HG02798 (cell line): ENCODE measurements at regions not wholly inside any gene's neighbourhood (a gene's known extent, or its start where the extent isn't known, plus 50 kb on each side); places are given as distances from the start of the nearest gene placed in this dataset.

Experiments
- ATAC-seq: cut with Tn5 transposase; IDR thresholded peaks from one replicate; pipeline ENCODE4 v1.9.1; 2021; ENCODE audit warnings: mild to moderate bottlenecking; ENCODE audit not compliant: unreplicated experiment, poor library complexity

DNA sequence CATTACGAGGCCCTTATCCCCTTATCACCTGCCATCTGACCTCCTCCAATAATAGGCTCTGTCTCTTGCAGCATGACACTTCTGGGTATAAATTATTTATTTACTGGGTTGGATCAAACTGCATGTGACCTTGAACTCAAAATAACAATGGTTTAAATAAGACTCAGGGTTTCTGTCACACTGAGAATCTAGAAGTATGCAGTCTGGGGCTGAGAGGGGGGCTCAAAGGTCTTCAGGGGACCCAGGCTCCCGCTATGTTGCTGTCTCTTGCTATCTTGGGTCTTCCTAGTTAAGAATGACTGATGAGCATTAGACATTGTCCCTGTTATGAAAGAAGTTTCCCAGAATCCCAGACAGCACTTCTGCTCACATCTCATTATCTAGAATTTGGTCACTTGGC lies 133.5 kb downstream of the URB2 start:
- ATAC-seq = no peak

DNA sequence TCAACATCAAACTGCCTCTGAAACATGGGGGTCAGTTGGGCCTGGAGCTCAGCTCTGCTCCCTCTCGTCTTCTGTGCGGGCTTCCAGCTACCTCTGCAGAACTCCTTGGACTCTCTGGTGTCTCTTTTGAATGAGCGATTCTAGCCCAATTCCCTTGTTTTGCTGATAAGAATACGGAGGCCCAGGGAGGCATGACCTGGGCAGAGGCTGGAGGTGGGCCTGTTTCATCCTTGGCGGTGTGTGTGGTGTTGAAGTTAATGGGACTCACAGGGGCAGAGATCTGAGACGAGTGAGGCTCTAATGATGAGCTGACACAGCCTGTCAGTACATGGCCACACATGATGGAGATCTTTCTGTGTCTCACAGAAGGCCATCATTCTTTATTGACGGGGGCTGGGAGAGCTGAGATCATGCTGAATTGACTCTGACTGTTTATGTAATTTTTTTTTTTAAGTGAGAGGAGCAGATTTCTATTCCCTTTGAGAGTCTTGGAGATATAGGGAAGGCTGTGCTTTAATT lies 134.5 kb downstream of the URB2 start:
- ATAC-seq = no peak

DNA sequence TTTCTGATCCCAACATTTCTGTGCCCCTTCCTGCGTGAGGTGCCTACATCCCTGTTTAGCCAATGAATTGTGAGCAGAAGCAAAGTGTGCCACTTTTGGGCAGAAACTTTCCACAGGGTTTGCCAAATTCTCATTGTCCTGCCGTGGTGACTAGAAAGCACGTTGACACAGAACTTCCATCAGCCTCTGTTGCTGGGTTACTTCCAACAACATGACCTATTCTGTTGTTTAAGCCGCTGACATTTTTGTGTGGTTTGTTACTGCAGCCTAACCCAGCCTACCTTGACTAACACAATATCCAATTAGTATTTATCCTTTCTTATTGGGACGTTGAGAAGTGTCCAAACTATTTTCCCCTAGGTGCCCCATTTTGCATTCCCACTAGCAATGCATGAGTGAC lies 136.8 kb downstream of the URB2 start:
- ATAC-seq = no peak

DNA sequence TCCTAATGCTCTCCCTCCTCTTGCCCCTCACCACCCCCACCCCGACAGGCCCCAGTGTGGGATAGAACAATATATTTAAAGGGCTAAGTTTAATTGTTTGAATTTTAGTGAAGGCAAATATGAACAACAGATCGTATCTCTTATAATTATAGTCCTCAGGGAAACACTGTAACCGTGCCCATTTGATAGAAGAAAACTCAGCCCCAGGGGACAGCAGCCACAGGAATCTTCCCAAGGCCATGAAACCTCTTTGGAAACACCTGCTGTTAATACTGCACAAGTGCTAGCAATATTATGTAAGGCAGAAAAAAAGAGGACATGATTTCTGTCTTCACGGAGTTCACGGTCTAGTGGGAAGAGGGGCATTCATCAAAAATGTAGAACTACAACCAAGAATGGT lies 142.2 kb downstream of the URB2 start:
- no peak for ATAC-seq

DNA sequence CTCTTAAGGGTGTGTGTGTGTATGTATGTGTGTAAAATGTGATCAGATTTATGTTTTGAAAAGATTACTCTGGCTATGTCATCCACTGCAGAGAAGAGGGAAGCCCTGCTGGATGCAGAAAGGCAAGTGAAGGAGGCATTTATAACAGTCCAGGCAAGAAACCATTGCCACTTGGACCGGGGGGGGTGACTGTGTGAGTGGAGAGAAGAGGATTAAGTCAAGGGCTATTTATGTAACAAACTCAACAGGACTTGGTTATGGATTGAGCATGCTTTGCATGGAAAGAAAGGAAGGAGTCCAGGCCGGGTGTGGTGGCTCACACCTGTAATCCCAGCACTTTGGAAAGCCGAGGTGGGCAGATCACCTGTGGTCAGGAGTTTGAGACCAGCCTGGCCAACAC lies 143.0 kb downstream of the URB2 start:
- ATAC-seq = no peak

DNA sequence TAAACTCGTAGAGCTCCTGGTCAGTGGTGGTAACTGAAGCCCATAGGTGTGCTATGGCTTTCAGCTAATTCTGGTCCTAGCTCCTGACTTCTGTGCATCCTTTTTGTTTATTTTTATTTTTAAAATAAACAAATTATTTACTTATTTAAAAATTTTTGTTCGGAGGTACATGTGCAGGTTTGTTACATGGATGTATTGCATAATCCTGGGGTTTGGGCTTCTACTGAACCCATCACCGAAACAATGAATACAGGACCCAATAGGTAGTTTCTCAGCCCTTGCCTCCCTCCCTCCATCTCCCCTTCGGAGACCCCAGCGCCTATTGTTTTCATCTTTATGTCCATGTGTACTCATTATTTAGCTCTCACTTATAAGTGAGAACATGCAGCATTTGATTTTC lies 143.8 kb downstream of the URB2 start:
- ATAC-seq = no peak

DNA sequence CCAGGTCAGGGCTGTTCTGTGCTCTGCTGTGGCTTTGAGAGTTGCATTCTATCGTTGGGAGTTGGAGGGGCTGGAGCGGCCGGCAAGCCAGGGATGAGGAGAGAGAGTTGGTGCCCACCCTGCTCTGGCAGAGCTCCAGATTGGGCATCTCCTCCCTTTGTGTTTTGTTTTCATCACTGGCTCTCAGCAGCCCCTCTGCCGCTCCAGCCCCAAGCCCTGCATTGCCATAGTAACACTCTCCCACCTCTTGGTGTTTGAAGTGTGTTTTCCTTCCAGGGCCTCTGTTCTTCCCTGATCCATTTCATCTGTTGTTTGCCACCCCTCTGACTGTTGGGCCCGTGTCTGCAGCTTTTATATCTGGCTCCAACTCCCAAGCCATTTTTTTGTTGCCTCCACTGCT lies 152.7 kb downstream of the URB2 start:
- ATAC-seq = no peak

DNA sequence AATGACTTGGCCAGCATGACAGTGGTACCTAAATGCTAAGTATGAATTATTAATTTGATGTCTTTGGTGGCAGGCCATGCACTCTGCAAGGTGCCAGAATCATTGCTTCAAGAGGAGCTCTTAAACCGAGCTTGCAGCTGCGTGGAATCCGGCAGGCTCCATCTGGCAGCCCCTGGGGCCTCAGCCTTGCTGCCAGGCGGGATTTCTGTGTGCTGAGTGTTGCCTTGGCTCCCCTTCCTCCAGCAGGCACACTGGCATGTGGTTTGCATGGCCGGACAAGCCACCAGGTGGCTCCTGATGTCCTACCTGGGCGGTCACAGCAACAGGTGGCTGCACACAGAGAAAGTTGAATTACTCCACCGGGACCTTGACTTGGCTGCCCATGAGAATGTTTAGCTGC lies 155.4 kb downstream of the URB2 start:
- no peak for ATAC-seq

DNA sequence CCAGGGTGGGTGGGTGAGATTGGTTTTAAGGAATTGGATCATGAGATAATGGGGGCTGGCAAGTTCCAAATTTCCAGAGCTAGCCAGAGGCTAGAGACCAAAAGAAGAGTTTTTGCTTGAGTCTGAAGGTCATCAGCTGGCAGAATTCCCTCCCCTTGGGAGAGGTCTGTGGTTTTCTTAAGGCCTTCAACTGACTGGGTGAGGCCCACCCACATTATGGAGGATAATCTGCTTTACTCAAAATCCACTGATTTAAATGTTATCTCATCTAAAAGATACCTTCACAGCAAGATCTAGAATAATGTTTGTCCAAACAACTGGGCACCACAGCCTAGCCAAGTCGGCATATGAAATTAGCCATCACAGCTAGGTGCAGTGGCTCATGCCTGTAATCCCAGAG lies 156.4 kb downstream of the URB2 start:
- ATAC-seq = no peak

DNA sequence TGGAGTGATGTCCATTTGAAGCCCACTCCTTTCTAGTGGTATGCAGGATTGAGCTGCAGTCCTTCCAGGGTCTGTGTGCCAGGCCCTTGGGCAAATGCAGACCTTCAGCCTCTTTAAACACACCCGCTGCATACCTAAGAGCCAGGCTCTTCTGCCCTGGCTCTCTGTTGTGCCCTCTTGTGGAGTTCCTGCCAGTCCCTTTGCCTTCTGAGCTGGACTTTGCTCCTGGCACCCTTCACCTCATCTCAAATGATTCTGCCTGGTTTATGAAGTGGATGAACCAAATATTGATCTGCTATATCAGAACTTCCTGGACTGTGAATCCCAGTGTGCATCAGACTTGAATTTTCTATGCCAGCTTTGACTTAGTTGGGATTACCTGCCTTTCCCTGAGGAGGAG lies 158.8 kb downstream of the URB2 start:
- ATAC-seq = no peak

DNA sequence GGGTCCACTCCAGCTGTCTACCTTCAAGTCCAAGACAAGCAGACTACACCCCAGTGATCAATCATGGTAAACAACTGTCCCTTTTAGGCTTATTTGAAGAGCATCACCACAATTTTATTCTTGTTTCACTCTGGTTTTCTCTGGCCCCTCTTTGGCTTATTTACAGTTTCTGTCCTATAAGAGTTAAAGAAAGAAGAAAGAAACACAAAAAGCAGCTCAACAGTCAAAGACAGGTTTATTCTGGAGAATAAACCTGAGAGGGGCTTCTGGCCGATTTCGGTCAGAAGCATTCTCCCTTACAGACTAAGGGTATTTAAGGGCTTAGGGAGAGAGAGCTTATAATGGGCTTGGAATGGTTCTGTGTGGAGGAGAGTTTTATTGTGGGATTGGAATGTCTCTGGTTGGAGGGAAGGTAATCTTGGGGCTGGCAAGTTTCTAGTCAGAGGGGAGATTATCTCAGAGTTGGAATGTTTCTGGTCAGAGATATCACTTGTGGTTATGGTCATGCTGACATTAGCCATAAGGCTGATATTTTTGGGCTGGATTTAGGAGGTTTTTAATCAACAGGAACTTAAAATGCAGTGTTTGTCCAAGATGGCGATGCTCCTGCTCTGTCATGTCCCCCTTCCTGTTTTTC lies 161.0 kb downstream of the URB2 start:
- ATAC-seq = no peak

DNA sequence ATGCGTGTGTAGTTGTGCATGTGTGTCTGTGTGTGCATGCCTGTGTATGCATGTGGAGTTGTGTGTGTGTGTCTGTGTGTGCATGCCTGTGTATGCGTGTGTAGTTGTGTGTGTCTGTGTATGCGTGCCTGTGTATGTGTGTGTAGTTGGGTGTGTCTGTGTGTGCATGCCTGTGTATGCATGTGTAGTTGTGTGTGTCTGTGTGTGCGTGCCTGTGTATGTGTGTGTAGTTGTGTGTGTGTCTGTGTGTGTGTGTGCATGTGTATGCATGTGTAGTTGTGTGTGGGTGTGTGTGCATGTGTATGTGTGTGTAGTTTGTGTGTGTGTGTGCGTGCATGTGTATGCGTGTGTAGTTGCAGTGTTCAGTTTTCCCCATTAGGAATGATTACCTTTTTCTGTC lies 162.0 kb downstream of the URB2 start:
- ATAC-seq = no peak

DNA sequence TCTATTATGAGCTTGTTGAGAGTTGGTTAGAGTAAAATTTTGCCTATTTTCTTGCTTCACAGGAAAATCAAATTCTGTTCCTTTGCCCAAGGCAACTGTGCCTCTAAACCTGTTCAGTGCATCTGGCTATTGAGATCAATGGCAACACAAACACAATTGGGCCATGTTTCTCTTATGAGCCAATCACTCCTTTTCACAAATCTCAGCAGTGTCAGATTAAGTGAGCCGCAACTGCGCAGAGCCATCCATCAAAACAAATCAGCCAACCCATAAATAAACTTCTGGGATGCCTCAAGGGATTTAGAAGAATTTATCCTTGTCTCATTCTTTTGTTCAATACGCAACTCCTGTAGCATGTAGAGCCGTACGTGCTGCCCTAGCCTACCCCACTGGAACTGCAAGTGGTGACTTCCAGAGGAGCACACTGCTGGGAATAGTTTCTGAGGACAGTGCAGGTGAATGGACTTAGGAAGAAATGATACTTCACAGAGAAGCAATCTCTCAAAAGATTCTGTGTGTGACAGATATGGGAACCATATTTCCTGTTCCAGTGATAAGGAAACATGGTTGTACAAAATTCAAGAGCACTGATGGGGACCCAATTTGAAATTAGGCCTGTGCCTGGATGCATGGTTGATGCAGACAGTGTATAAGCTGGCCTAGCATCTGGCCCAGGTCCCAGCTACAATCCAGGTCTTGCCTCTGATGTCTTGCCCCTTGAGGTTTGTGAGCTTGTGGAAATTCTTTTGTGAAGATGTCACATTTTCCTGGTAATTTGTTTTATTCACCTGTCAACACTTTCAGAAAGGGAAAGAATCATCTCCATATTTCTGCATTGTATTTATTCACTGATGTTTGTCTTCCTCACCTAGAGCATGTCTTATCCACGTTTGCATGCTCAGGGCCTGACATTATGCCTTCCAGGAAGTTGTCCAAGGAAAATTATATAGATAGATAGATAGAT lies 166.2 kb downstream of the URB2 start:
- no peak for ATAC-seq

DNA sequence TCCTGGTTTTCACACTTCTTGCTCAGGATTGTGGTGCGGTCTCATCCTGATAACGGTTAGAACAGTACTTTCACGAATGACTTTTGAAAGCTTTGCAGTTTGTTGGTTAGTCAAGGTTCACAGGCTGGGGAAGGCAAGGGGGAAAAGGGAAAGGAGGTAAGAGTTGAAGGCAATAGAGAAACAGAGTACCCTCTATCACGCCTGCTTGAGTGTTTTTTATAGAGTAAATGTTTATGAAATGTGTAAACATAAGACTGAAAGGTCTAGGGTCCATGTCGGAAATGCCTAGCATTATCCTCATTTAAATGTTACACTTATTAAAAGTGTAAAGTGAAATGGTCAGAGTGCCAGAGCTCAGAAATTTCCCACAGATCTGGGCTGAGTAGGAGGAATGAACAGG lies 167.4 kb downstream of the URB2 start:
- no peak for ATAC-seq

DNA sequence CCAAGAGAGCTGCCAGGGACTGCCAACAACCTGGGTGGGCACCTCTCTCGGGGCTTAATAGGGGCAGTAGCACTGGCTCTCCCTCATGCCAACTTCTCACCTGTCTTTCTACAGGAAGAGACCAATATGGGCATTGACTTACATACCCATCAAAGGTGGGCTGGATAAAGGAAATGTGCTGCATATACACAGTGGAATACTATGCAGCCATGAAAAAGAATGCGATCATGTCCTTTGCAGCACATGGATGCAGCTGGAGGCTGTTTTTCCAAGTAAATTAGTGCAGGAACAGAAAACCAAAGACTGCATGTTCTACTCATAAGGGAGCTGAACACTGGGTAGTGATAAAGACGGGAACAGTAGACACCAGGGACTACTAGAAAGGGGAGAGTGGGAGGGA lies 172.5 kb downstream of the URB2 start:
- no peak for ATAC-seq

DNA sequence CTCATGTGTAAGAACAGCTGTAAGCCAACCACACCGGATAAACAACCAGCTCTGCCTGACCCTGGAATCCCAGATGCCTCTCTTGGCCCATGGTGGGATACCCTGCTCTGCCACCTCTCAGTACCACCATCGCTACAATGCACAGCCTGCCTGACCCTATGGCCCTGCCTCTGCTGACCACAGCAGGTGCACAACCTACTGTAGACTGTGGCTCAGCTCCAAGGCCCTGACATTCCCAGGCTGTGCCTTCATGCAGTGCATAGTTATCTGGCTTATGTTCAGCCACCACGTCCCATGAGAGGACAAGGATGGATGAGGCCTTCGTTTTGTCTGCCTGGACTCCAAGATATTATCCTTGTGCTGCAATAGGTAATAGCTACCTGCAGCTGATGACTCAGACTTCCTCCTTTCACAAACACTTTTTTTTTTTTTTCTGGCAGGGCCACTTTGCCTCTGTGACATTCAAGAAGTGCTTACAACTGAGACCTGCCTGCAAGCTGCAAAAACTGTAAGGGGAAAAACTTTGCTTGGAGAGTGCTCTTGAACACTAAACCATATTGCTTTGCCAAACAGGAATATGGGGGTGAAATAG lies 177.7 kb downstream of the URB2 start:
- no peak for ATAC-seq

DNA sequence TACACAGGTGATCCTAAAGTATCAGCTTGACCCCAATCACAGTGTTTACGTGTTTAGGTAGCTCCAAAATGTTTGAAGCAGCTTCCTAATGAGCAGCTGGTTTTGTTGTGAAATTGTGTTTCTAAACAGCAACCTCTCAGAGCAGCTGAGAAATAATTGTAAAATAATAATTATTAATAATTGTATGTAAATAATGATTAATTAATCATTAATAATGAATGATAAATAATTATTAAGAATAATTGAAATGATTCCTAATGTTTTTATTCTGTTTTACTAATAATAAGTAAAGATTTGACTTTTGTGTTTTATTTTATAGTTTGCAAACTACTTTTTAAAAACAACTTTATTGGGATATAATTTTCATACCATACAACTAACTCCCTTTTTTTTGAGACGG lies 182.2 kb downstream of the URB2 start:
- no peak for ATAC-seq

DNA sequence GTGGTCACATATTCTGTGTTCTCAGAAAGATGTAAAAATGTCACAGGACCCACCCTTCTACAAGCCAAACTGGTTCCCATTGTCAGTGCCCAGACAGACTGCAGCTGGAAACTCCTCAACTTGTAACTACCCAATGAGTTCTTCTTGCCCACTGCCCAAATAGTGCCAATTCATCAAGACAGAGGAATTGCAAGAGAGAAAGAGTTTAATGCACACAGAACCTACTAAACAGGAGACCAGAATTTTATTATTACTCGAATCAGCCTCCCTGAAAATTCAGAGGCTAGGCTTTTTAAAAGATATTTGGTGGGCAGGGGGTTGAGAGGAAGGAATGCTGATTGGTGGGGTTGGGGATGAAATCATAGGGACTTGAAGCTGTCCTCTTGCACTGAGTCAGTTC lies 184.1 kb downstream of the URB2 start:
- no peak for ATAC-seq

DNA sequence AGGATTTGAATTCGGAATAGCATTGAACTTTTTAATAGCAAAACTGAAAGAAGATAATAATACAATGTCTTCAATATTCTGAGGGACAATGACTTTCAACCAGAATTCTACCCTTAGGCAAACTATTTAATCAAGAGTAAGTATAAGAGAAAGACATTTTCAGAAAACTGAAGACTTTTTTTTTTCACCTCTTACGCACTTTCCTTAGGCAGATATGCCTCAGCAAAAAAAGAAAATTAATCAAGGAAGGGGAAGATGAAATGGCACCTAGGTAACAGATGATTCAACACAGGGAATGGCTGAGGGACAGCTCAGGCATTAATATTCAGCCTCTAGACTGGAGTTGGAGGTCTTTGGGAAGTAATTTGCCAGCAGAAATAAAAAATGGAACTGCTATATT lies 184.9 kb downstream of the URB2 start:
- ATAC-seq = no peak

DNA sequence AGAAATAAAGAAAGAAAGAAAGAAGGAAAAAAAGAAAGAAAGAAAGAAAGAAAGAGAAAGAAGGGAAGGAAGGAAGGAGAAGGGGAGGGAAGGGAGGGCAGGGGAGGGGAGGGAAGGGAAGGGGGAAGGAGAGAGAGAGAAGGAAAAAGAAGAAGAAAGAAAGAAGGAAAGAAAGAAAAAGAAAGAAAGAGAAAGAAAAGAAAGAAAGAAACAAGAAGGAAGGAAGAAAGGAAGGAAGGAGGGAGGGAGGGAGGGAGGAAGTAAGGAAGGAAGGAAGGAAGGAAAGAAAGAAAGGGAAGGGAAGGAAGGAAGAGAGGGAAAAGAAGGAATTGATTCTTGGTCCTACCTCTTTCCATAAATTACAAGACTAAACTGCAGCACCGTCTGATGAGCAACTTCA lies 186.1 kb downstream of the URB2 start:
- ATAC-seq = no peak

DNA sequence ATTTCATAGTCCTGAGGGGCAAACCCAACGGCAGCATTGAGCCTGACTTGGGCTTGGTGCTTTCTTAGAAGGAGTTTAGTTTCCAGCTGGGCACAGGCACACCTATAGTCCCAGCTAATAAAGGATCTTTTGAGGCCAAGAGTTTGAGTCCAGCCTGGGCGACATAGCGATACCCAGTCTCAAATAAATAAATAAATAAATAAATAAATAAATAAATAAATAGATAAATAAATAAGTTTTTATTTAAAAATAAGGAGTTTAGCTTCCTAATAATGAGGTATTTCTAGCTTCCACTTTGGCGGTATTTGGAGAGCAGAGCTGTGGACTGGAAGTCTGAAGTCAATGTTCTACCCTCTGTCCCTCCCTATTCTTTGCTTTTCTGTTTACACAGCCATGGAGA lies 186.6 kb downstream of the URB2 start:
- no peak for ATAC-seq
